ENCODE measurements at regions not wholly inside any gene's neighbourhood (a gene's known extent, or its start where the extent isn't known, plus 50 kb on each side); places are given as distances from the start of the nearest gene placed in this dataset.

DNA sequence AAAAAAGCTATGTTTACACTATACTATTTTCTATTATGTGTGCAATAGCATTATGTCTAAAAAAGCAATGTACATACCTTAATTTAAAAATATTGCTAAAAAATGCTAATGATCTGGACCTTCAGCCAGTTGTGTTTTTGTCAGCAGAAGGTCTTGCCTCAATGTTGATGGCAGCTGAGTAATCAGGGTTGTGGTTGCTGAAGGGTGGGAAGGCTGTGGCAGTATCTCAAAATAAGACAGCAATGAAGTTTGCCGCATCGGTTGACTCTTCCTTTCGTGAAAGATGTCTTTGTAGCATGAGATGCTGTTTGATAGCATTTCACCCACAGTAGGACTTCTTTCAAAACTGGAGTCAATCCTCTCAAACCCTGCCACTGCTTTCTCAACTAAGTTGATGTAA is 134.7 kb upstream of the CDYL start:
- TF ChIP-seq, protein P1, sequence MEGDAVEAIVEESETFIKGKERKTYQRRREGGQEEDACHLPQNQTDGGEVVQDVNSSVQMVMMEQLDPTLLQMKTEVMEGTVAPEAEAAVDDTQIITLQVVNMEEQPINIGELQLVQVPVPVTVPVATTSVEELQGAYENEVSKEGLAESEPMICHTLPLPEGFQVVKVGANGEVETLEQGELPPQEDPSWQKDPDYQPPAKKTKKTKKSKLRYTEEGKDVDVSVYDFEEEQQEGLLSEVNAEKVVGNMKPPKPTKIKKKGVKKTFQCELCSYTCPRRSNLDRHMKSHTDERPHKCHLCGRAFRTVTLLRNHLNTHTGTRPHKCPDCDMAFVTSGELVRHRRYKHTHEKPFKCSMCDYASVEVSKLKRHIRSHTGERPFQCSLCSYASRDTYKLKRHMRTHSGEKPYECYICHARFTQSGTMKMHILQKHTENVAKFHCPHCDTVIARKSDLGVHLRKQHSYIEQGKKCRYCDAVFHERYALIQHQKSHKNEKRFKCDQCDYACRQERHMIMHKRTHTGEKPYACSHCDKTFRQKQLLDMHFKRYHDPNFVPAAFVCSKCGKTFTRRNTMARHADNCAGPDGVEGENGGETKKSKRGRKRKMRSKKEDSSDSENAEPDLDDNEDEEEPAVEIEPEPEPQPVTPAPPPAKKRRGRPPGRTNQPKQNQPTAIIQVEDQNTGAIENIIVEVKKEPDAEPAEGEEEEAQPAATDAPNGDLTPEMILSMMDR (IDR thresholded peaks at IDR 0.05), result no peak
- TF ChIP-seq POLR2AphosphoS5 (IDR thresholded peaks at IDR 0.05), result no peak

Measured in transverse colon (tissue), 4 donors.